ENCODE measurements at regions not wholly inside any gene's neighbourhood (a gene's known extent, or its start where the extent isn't known, plus 50 kb on each side); places are given as distances from the start of the nearest gene placed in this dataset.

DNA sequence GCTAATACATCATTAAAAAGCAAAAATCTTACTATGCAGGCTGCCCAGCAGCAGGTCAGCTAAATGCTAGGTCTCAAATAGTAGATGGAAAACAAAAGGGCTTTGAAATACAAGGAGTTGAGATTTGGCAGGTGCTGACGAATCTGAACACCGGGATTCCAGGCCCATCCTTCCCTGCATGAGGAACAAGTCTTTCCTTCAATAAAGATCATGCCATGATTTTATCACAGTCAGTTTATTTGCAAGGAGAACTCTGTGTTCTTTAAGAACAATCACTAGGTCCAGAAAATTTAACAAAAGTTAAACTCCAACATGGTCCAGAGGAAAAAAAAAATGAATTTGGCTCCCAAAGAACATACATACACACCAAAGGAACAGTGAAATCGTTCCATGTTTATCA lies 551.4 kb downstream of the SLITRK6 start:
- H3K4me1 ChIP-seq (ENCODE audit: control insufficient read depth, insufficient read depth, low read length): no peaks in the 10 kb centered on the region
- no peak overlapping the region for H3K4me3 ChIP-seq (ENCODE audit: low read length in 2 of 2)
- H3K27me3 ChIP-seq (ENCODE audit: control insufficient read depth in 1 of 2, insufficient read depth in 2 of 2, low read length in 2 of 2): no peaks in the 10 kb centered on the region
- H3K36me3 ChIP-seq (ENCODE audit: control insufficient read depth in 2 of 2, insufficient read depth in 2 of 2, low read length in 2 of 2): no peaks in the 10 kb centered on the region
- no peak overlapping the region for H3K9ac ChIP-seq (ENCODE audit: low read length in 2 of 2)
- no peaks in the 10 kb centered on the region for H3K9me3 ChIP-seq (ENCODE audit: control insufficient read depth in 2 of 2, low read length in 2 of 2)
- no peak overlapping the region for H3K27ac ChIP-seq (ENCODE audit: low read length)

DNA sequence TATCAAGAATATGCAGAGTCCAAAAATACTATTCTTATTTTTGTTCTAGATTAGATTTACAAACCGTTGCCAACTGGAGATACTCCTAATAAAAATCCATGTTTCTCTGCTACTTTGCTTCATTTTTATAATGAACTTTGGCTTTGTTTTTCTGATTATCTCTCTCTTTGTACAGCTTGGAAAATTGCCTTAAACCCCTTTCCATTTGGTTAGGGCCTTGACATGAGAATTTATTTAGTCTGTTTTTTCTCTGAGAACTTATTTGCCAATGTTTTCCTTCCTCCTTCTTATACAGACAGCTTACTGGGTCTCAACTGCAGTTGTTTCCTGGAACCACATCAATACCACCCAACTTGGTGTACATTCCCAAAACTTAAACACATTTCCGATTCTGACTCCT lies 555.4 kb downstream of the SLITRK6 start:
- no peaks in the 10 kb centered on the region for H3K36me3 ChIP-seq (ENCODE audit: control insufficient read depth in 2 of 2, insufficient read depth in 2 of 2, low read length in 2 of 2)
- H3K9me3 ChIP-seq (ENCODE audit: control insufficient read depth in 2 of 2, low read length in 2 of 2): no peaks in the 10 kb centered on the region
- H3K27me3 ChIP-seq (ENCODE audit: control insufficient read depth in 1 of 2, insufficient read depth in 2 of 2, low read length in 2 of 2): no peaks in the 10 kb centered on the region
- H3K4me1 ChIP-seq (ENCODE audit: control insufficient read depth, insufficient read depth, low read length): no peaks in the 10 kb centered on the region
- no peak overlapping the region for H3K4me3 ChIP-seq (ENCODE audit: low read length in 2 of 2)
- H3K9ac ChIP-seq (ENCODE audit: low read length in 2 of 2): no peak overlapping the region
- H3K27ac ChIP-seq (ENCODE audit: low read length): no peak overlapping the region

DNA sequence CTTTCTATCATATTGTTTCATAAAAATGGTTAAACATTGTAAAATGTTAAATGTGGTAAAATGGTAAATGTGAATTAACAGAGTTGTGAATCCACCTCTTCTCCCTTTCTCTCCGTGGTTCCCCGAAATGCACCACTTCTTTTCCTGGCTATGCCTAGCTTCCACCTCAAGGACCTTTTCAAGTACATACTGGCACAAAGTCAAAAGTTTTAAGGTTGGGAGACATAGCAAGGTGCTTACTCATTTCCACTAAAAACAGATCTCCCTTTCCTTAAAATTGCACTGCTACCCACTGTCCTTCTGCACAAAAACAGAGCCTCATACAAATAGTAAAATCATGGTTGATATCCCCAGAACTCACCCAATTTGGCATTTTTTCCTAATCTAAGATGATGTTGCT lies 558.2 kb downstream of the SLITRK6 start:
- no peaks in the 10 kb centered on the region for H3K4me1 ChIP-seq (ENCODE audit: control insufficient read depth, insufficient read depth, low read length)
- no peaks in the 10 kb centered on the region for H3K9me3 ChIP-seq (ENCODE audit: control insufficient read depth in 2 of 2, low read length in 2 of 2)
- no peak overlapping the region for H3K4me3 ChIP-seq (ENCODE audit: low read length in 2 of 2)
- no peaks in the 10 kb centered on the region for H3K36me3 ChIP-seq (ENCODE audit: control insufficient read depth in 2 of 2, insufficient read depth in 2 of 2, low read length in 2 of 2)
- no peak overlapping the region for H3K27ac ChIP-seq (ENCODE audit: low read length)
- no peaks in the 10 kb centered on the region for H3K27me3 ChIP-seq (ENCODE audit: control insufficient read depth in 1 of 2, insufficient read depth in 2 of 2, low read length in 2 of 2)
- no peak overlapping the region for H3K9ac ChIP-seq (ENCODE audit: low read length in 2 of 2)

DNA sequence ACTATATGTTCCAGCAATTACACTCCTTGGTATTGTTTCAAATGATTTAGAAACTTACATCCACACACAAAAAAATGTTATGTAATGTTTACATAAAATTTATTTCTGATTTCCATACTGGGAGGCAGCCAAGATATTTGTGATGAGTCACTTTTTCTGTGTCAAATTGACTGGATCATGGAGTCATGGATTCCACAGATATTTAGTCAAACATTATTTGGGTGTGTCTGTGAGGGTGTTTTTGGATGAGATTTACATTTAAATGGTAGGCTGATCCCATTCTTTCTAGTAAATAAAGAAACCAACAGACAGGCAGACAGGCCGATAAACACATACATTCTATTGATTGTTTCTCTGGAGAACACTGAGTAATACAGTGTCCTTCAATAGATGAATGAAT lies 562.8 kb downstream of the SLITRK6 start:
- Histone ChIP-seq H3K27me3 (ENCODE audit: control insufficient read depth in 1 of 2, insufficient read depth in 2 of 2, low read length in 2 of 2) (no peaks in the 10 kb centered on the region), H3K27ac (ENCODE audit: low read length) (no peak overlapping the region), H3K9me3 (ENCODE audit: control insufficient read depth in 2 of 2, low read length in 2 of 2) (no peaks in the 10 kb centered on the region), H3K4me3 (ENCODE audit: low read length in 2 of 2) (no peak overlapping the region), H3K4me1 (ENCODE audit: control insufficient read depth, insufficient read depth, low read length) (no peaks in the 10 kb centered on the region), H3K9ac (ENCODE audit: low read length in 2 of 2) (no peak overlapping the region), H3K36me3 (ENCODE audit: control insufficient read depth in 2 of 2, insufficient read depth in 2 of 2, low read length in 2 of 2) (no peaks in the 10 kb centered on the region)

DNA sequence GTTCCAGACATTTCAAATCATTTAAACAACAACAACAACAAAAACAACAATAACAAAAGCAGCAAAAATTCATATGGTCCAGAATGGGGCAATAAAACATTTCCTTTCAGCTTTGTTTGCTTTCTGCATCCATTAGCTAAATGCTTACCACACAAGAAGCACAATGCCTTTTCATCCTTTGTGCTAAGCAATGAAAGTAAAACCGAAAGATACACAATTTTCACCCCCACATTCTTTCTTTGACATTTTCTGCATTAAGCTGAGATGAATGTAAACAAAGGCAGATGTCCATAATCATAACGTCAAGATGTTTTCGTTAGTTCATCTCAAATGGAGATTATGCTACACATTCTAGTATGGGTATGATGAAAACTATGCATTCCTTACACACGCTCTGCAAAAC lies 568.5 kb downstream of the SLITRK6 start:
- Histone ChIP-seq H3K27me3 (ENCODE audit: control insufficient read depth in 1 of 2, insufficient read depth in 2 of 2, low read length in 2 of 2) (no peaks in the 10 kb centered on the region), H3K4me1 (ENCODE audit: control insufficient read depth, insufficient read depth, low read length) (no peaks in the 10 kb centered on the region), H3K9me3 (ENCODE audit: control insufficient read depth in 2 of 2, low read length in 2 of 2) (peaks cover 0 to 7% of the 10 kb centered on the region in 2 donors), H3K36me3 (ENCODE audit: control insufficient read depth in 2 of 2, insufficient read depth in 2 of 2, low read length in 2 of 2) (no peaks in the 10 kb centered on the region), H3K27ac (ENCODE audit: low read length) (no peak overlapping the region), H3K4me3 (ENCODE audit: low read length in 2 of 2) (peak overlapping the region in 1 of 2 donors; percentile 41), H3K9ac (ENCODE audit: low read length in 2 of 2) (no peak overlapping the region)

DNA sequence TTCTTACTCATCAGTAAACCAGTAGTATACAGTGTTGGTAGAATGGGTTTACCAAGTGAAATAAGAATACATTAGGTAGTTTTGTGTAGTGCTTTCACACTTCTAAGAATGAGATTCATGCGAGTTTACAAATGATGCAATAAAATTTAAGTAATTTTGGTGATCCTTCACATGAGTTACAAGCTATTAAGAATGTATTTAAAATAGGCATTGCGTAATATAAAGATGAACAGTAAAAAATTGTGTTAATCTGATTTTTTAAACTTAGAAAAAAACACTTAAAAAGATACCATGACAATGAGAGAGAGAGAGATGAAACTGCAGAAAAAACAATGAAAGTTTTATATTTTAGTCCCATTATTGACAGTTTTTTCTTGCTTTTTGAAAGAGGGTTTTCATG lies 570.5 kb downstream of the SLITRK6 start:
- Histone ChIP-seq H3K4me1 (ENCODE audit: control insufficient read depth, insufficient read depth, low read length) (no peaks in the 10 kb centered on the region), H3K9ac (ENCODE audit: low read length in 2 of 2) (no peak overlapping the region), H3K4me3 (ENCODE audit: low read length in 2 of 2) (peak overlapping the region in 1 of 2 donors; percentile 25), H3K27me3 (ENCODE audit: control insufficient read depth in 1 of 2, insufficient read depth in 2 of 2, low read length in 2 of 2) (no peaks in the 10 kb centered on the region), H3K36me3 (ENCODE audit: control insufficient read depth in 2 of 2, insufficient read depth in 2 of 2, low read length in 2 of 2) (no peaks in the 10 kb centered on the region), H3K9me3 (ENCODE audit: control insufficient read depth in 2 of 2, low read length in 2 of 2) (peaks cover 0 to 7% of the 10 kb centered on the region in 2 donors), H3K27ac (ENCODE audit: low read length) (no peak overlapping the region)

DNA sequence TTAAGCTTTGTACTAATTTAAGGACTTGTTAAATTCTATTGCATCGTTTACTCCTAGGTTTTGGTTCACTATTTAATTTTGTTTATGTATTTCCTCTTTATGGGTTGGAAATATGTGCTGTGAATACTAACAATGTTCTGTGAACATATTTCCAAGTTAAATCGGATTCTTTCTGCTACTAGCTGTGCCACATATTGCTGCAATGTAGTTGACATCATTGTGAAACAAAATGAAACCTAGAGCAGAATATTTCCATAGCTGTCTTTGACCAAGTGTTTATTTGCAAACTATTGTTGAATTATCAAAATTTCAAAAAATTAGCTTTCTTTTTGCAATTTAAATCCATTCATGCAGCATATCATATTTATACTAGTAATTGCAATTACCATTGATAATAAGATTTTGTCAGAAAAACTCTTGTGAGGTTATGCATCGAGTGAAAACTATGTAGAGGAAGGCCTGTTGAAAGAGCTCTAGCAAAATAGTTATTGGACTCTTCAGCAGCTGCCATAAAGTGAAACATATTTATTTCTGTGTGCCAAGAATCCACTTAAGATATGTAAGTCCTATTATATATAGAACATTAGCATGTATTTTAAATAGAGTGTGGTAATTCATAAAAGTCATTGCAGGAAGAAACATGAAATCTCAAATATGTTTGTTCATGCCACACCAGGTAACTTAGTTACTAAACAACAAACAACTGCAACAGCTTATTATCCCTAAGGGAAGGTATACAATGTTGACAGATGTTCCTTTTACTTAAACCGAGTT lies 575.1 kb downstream of the SLITRK6 start:
- no peak overlapping the region for H3K27ac ChIP-seq (ENCODE audit: low read length)
- no peaks in the 10 kb centered on the region for H3K4me1 ChIP-seq (ENCODE audit: control insufficient read depth, insufficient read depth, low read length)
- H3K4me3 ChIP-seq (ENCODE audit: low read length in 2 of 2): peak overlapping the region; percentile 40 to 55
- peak overlapping the region in 1 of 2 donors; percentile 1 for H3K9ac ChIP-seq (ENCODE audit: low read length in 2 of 2)
- H3K36me3 ChIP-seq (ENCODE audit: control insufficient read depth in 2 of 2, insufficient read depth in 2 of 2, low read length in 2 of 2): no peaks in the 10 kb centered on the region
- no peaks in the 10 kb centered on the region for H3K27me3 ChIP-seq (ENCODE audit: control insufficient read depth in 1 of 2, insufficient read depth in 2 of 2, low read length in 2 of 2)
- H3K9me3 ChIP-seq (ENCODE audit: control insufficient read depth in 2 of 2, low read length in 2 of 2): peaks cover 0 to 7% of the 10 kb centered on the region in 2 donors

DNA sequence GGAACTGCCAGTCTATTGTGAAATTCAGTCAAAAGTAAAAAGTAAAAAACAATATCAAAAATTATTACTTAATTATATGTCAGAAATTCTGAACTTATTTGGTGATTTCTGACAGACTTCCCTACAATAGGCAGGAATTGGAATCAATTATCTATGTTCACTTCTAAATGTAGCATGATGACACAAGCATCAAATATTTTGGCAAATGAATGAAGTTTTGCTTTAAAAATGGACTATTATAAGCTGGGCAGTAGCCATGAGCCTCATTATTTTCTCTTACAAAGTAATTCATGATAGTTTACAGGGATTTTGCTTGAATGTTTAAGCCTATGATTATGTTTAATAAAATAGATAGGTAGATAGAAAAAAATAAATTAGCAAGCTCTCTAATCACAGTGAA lies 582.6 kb downstream of the SLITRK6 start:
- no peak overlapping the region for H3K9ac ChIP-seq (ENCODE audit: low read length in 2 of 2)
- no peaks in the 10 kb centered on the region for H3K4me1 ChIP-seq (ENCODE audit: control insufficient read depth, insufficient read depth, low read length)
- H3K27me3 ChIP-seq (ENCODE audit: control insufficient read depth in 1 of 2, insufficient read depth in 2 of 2, low read length in 2 of 2): no peaks in the 10 kb centered on the region
- no peak overlapping the region for H3K4me3 ChIP-seq (ENCODE audit: low read length in 2 of 2)
- no peaks in the 10 kb centered on the region for H3K36me3 ChIP-seq (ENCODE audit: control insufficient read depth in 2 of 2, insufficient read depth in 2 of 2, low read length in 2 of 2)
- H3K9me3 ChIP-seq (ENCODE audit: control insufficient read depth in 2 of 2, low read length in 2 of 2): no peaks in the 10 kb centered on the region
- no peak overlapping the region for H3K27ac ChIP-seq (ENCODE audit: low read length)

DNA sequence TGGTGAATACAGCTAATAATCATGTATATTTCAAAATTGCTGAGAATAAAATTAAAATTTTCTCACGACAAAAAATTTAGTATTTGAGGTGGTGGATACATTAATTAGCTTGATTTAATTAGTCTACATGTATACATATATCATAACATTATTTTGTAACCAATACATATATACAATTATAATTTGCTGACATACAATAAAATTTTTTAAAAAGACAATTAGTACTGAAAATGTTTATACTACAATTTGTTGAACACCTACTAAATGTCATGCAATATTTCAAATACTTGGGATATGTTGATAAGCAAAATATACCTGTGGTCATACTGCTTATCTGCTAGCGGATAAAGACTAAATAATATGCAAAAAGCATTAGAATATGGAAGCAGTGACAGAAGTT lies 586.5 kb downstream of the SLITRK6 start:
- Histone ChIP-seq H3K27me3 (ENCODE audit: control insufficient read depth in 1 of 2, insufficient read depth in 2 of 2, low read length in 2 of 2) (no peaks in the 10 kb centered on the region), H3K4me3 (ENCODE audit: low read length in 2 of 2) (no peak overlapping the region), H3K27ac (ENCODE audit: low read length) (no peak overlapping the region), H3K36me3 (ENCODE audit: control insufficient read depth in 2 of 2, insufficient read depth in 2 of 2, low read length in 2 of 2) (no peaks in the 10 kb centered on the region), H3K4me1 (ENCODE audit: control insufficient read depth, insufficient read depth, low read length) (no peaks in the 10 kb centered on the region), H3K9me3 (ENCODE audit: control insufficient read depth in 2 of 2, low read length in 2 of 2) (no peaks in the 10 kb centered on the region), H3K9ac (ENCODE audit: low read length in 2 of 2) (no peak overlapping the region)

DNA sequence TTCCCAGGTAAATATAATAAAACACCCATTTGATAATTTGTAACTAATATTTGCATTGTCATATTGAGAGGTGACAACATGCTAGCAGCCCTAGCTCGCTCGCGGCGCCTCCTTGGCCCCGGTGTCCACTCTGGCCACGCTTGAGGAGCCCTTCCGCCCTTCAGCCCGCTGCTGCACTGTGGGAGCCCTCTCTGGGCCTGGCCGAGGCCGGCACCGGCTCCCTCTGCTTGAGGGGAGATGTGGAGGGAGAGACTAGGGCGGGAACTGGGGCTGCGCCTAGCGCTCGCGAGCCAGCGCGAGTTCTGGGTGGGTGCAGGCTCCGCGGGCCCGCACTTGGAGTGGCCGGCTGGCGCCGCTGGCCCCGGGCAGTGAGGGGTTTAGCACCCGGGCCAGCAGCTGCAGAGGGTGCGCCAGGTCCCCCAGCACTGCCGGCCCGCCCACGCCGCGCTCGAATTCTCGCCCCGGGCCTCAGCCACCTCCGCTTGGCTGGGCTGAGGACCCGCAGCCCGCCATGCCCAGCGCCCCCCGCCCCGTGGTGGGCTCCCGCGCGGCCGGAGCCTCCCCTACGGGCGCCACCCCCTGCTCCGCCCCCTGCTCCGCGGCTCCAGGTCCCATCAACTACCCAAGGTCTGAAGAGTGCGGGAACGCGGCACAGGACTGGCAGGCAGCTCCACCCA lies 594.4 kb downstream of the SLITRK6 start:
- no peaks in the 10 kb centered on the region for H3K27me3 ChIP-seq (ENCODE audit: control insufficient read depth in 1 of 2, insufficient read depth in 2 of 2, low read length in 2 of 2)
- no peak overlapping the region for H3K27ac ChIP-seq (ENCODE audit: low read length)
- H3K4me1 ChIP-seq (ENCODE audit: control insufficient read depth, insufficient read depth, low read length): no peaks in the 10 kb centered on the region
- no peak overlapping the region for H3K9ac ChIP-seq (ENCODE audit: low read length in 2 of 2)
- no peaks in the 10 kb centered on the region for H3K36me3 ChIP-seq (ENCODE audit: control insufficient read depth in 2 of 2, insufficient read depth in 2 of 2, low read length in 2 of 2)
- peaks cover 3 to 4% of the 10 kb centered on the region in 2 donors for H3K9me3 ChIP-seq (ENCODE audit: control insufficient read depth in 2 of 2, low read length in 2 of 2)
- no peak overlapping the region for H3K4me3 ChIP-seq (ENCODE audit: low read length in 2 of 2)

DNA sequence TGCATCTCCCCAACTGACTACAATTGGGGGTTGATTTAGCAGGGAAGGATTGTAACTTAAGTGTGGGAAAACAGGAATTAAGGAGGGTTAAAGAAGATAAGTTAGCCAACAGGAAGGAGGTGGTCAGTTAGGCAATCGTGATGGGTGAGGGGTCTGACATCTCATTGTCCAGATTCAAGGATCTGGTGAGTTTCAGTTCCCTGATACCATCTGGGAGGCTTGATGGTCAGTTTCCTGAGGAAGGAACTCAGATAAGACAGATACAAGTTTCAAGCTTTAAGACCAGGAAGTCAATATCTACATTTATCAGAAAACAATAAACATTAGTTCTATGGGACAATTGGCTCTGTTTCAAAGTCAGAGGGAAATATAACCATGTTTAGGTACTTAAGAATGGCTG lies 601.8 kb downstream of the SLITRK6 start:
- H3K9ac ChIP-seq (ENCODE audit: low read length in 2 of 2): no peak overlapping the region
- H3K36me3 ChIP-seq (ENCODE audit: control insufficient read depth in 2 of 2, insufficient read depth in 2 of 2, low read length in 2 of 2): no peaks in the 10 kb centered on the region
- no peaks in the 10 kb centered on the region for H3K4me1 ChIP-seq (ENCODE audit: control insufficient read depth, insufficient read depth, low read length)
- no peaks in the 10 kb centered on the region for H3K9me3 ChIP-seq (ENCODE audit: control insufficient read depth in 2 of 2, low read length in 2 of 2)
- H3K27ac ChIP-seq (ENCODE audit: low read length): no peak overlapping the region
- no peaks in the 10 kb centered on the region for H3K27me3 ChIP-seq (ENCODE audit: control insufficient read depth in 1 of 2, insufficient read depth in 2 of 2, low read length in 2 of 2)
- no peak overlapping the region for H3K4me3 ChIP-seq (ENCODE audit: low read length in 2 of 2)

Measured in stomach smooth muscle (tissue), 2 donors.